ENCODE measurements at regions not wholly inside any gene's neighbourhood (a gene's known extent, or its start where the extent isn't known, plus 50 kb on each side); places are given as distances from the start of the nearest gene placed in this dataset.
A peak's percentile ranks its signal among the peaks of the same experiment; 100 is the strongest.

GRCh38 chr2:586641-587076 lies 90.5 kb downstream of the TMEM18 start:
- H2AFZ ChIP-seq (ENCODE audit: low read length) = no peak overlapping the region
- H3K23ac ChIP-seq (ENCODE audit: insufficient read length) = no peak overlapping the region
- no peak overlapping the region for H4K5ac ChIP-seq (ENCODE audit: insufficient read length, low read depth, low read length)
- no peaks in the 10 kb centered on the region for H3K79me2 ChIP-seq (ENCODE audit: control insufficient read depth in 1 of 2, insufficient read depth in 2 of 2, low read length in 2 of 2)
- H2BK12ac ChIP-seq (ENCODE audit: low read depth, low read length) = no peak overlapping the region
- H2BK15ac ChIP-seq (ENCODE audit: low read length) = no peak overlapping the region
- ChIA-PET CTCF (ENCODE audit: partially characterized antibody) (interaction anchor here (1.1 to 1.4 kb wide), 3 partner anchors 10 to 81 kb away, joined by 3 read pairs; no protein-coding TSS in a partner anchor), POLR2A (ENCODE audit: partially characterized antibody) (no interaction called here)
- no peak overlapping the region for H3K56ac ChIP-seq (replicated peaks; ENCODE audit: insufficient read length, low read depth, low read length)
- peak in 1 of 2 experiments; percentile 20 for DNase-seq (ENCODE audit: low read depth in 1 of 2, low spot score in 2 of 2)
- no peaks in the 10 kb centered on the region for H3K27me3 ChIP-seq (replicated peaks in 1 of 4; ENCODE audit: control insufficient read depth in 3 of 4, extremely low read depth in 1 of 4, insufficient read depth in 3 of 4, low read length in 3 of 4)
- no peaks in the 10 kb centered on the region for H3K79me1 ChIP-seq (ENCODE audit: low read depth, low read length)
- H3K9me3 ChIP-seq (ENCODE audit: insufficient read depth in 2 of 2, low read depth in 1 of 2, low read length in 1 of 2) = no peaks in the 10 kb centered on the region
- H3K36me3 ChIP-seq (ENCODE audit: control insufficient read depth in 2 of 4, insufficient read depth in 4 of 4, low read length in 3 of 4) = no peaks in the 10 kb centered on the region
- H3K4ac ChIP-seq (replicated peaks; ENCODE audit: insufficient read length, low read depth, low read length) = no peak overlapping the region
- no peak overlapping the region for H4K8ac ChIP-seq (ENCODE audit: extremely low read depth, insufficient read depth, low read length)
- no peaks in the 10 kb centered on the region for H3K23me2 ChIP-seq (ENCODE audit: low read depth, low read length)
- no peak overlapping the region for H3K18ac ChIP-seq (ENCODE audit: extremely low read depth, low read length)
- no peak overlapping the region for H3K27ac ChIP-seq (ENCODE audit: low read depth, low read length)
- H2AK5ac ChIP-seq (ENCODE audit: low read depth, low read length) = no peak overlapping the region
- no peak for FAIRE-seq
- peaks cover 0 to 2% (median 0%) of the 10 kb centered on the region in 4 experiments; a peak in 2 of 7 replicates for H3K4me1 ChIP-seq (replicated peaks in 1 of 4; ENCODE audit: control insufficient read depth in 3 of 4, insufficient read depth in 4 of 4, low read length in 3 of 4)
- no peak overlapping the region for H2BK20ac ChIP-seq (ENCODE audit: low read length)
- no peak overlapping the region for H4K91ac ChIP-seq (replicated peaks; ENCODE audit: insufficient read length, low read length)
- H2BK5ac ChIP-seq (ENCODE audit: low read depth, low read length) = no peak overlapping the region
- H3K9ac ChIP-seq (replicated peaks in 1 of 4; ENCODE audit: extremely low read depth in 1 of 4, low read depth in 3 of 4, low read length in 3 of 4) = no peak overlapping the region
- no peak overlapping the region for H3K4me3 ChIP-seq (ENCODE audit: extremely low read depth in 1 of 4, insufficient read depth in 2 of 4, low read depth in 3 of 4, low read length in 4 of 4)
- H2BK120ac ChIP-seq (replicated peaks; ENCODE audit: low read depth, low read length) = no peak overlapping the region
- no peak overlapping the region for H3K4me2 ChIP-seq (ENCODE audit: insufficient read depth in 1 of 2, low read depth in 2 of 2, low read length in 2 of 2)
- no peak overlapping the region for H3K14ac ChIP-seq (ENCODE audit: insufficient read length)
- no peaks in the 10 kb centered on the region for H4K20me1 ChIP-seq (replicated peaks in 1 of 2; ENCODE audit: control insufficient read depth in 1 of 2, insufficient read depth in 2 of 2, low read length in 2 of 2)
- WGBS, 2 experiments (ENCODE audit: extremely low coverage in 1 of 2, insufficient coverage in 1 of 2, insufficient read length in 1 of 2, insufficient replicate concordance in 2 of 2, low coverage in 1 of 2, low lambda C conversion rate in 2 of 2, missing lambda C conversion rate in 1 of 2) = 83% methylated on average over 10 of the region's 10 CpGs; no CpG with 5 or more reads in 1 of the 2 experiments
